Astrocyte of the spinal cord (primary cell): ENCODE measurements at regions not wholly inside any gene's neighbourhood (a gene's known extent, or its start where the extent isn't known, plus 50 kb on each side); places are given as distances from the start of the nearest gene placed in this dataset.

Source experiments
- DNase-seq: peaks from one replicate; pipeline ENCODE4 v3.0.0; 2011; ENCODE audit warnings: low read depth, low spot score
- H3K4me3 ChIP-seq: 2 replicates; pipeline ENCODE4 v1.5.1; 2011; ENCODE audit warnings: low read depth, mild to moderate bottlenecking, low read length, moderate library complexity
- in situ Hi-C: cut with HindIII; loops from 2 replicates; pipeline ENCODE4 v1.10.0; 2017; ENCODE audit warnings: low sequenced_read_pairs
- TF ChIP-seq, protein P1 (sequence below): IDR thresholded peaks from 2 replicates; pipeline ENCODE4 v1.5.1; 2012; ENCODE audit warnings: low read depth, mild to moderate bottlenecking, low read length, inconsistent platforms

DNA sequence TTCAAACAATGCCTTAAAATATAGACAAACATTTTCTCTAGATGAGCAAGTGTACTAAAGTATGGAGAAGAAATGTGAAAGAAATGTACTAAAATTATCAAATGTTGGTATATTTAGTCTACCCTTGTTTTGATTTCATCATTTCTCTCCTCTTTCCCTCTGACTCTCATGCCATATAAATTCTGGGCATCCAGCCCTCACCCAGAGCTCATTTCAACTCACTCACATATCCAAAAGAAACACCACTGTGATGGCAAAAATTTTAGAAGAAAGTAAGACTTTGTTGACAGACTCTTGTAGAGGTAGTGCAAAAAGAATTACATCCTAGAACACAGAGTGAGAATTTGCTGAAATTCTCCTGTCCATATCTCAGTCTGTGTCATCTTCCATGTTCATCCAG is 377.8 kb upstream of the SUCLG2 start:
- TF ChIP-seq, protein P1, sequence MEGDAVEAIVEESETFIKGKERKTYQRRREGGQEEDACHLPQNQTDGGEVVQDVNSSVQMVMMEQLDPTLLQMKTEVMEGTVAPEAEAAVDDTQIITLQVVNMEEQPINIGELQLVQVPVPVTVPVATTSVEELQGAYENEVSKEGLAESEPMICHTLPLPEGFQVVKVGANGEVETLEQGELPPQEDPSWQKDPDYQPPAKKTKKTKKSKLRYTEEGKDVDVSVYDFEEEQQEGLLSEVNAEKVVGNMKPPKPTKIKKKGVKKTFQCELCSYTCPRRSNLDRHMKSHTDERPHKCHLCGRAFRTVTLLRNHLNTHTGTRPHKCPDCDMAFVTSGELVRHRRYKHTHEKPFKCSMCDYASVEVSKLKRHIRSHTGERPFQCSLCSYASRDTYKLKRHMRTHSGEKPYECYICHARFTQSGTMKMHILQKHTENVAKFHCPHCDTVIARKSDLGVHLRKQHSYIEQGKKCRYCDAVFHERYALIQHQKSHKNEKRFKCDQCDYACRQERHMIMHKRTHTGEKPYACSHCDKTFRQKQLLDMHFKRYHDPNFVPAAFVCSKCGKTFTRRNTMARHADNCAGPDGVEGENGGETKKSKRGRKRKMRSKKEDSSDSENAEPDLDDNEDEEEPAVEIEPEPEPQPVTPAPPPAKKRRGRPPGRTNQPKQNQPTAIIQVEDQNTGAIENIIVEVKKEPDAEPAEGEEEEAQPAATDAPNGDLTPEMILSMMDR = no peak
- no peak for DNase-seq
- in situ Hi-C loops = no loop called here
- H3K4me3 ChIP-seq = no peak overlapping the region

DNA sequence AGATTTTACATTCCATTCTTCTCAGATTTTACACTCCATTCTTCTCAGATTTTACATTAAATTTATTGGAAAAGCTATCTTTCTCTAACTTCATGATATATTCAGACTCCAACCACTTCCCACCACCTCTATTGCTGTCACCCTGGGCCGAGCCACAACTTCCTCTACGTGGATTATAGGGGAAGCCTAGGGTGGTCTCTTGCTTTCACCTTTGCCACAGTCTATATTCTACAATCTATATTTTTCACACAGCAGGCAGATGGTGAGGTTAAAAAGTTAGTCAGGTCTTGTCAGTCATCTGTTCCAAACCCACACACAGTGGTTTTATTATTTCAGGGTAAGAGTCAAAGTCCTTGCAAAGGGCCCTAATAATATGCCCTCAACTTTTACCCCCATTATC is 370.8 kb upstream of the SUCLG2 start:
- no peak for DNase-seq
- H3K4me3 ChIP-seq = no peak overlapping the region
- TF ChIP-seq, protein P1 = no peak
- in situ Hi-C loops = no loop called here

DNA sequence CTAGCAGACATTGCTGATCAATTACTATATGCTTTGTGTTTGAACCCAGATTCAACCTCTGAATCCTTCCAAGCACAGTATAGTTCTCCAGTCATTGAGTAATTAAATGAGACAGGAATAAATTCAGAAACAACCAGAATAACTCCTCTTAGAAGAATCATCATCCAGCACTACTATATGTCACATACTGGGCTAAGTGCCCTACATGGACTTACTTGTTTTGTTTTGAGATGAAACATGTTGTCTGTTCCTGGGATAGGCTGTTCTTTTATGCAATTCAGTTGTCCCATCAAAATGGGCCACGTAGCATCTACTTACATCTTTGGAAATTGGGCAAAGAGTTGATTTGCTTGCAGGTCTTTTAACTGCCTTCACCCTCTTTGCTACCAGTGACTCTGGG is 365.5 kb upstream of the SUCLG2 start:
- TF ChIP-seq, protein P1 = no peak
- in situ Hi-C loops = no loop called here

DNA sequence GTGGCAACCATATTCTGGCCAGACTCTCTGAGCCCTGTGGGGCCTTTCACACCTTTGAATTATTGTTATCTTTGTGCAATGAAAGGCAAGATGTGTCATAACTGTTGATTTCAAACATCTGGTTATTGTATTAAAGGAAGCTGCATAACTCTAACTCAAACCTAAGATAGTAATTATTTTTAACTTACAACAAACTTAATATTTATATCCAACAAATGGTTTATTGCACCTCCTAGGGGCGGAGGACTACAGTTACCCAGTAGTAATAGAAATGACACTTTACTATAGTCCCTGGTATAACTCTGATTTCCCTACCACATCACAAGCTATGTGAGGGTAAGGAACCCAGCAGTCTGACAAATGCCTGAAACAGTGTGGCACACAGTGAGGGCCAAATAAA is 363.9 kb upstream of the SUCLG2 start:
- H3K4me3 ChIP-seq = no peak overlapping the region
- TF ChIP-seq, protein P1 = no peak
- in situ Hi-C loops = no loop called here

More for the DNA sequence above, 365.5 kb upstream of the SUCLG2 start:
- H3K4me3 ChIP-seq = no peak overlapping the region
- no peak for DNase-seq

DNA sequence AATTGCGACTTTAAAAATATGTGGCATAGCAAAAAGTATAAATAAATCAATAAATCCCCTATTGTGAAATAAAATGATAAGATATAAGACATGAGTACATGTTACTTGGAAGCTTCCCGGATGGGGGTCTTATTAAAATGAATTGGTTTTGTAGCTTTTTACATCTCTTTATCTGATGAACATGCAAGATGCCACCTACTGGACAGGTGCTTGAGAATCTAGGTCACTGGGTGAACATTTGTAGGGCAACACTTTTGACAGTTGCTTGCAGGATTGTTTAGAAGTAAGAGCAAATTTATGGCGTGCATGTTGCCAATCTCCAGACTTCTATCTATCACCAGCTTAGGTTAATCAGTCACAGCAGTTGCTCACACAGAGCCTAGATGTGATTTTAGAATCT is 362.7 kb upstream of the SUCLG2 start:
- H3K4me3 ChIP-seq = no peak overlapping the region
- DNase-seq = no peak
- in situ Hi-C loops = no loop called here
- TF ChIP-seq, protein P1 = peak; percentile 4

More for the DNA sequence above, 363.9 kb upstream of the SUCLG2 start:
- no peak for DNase-seq

DNA sequence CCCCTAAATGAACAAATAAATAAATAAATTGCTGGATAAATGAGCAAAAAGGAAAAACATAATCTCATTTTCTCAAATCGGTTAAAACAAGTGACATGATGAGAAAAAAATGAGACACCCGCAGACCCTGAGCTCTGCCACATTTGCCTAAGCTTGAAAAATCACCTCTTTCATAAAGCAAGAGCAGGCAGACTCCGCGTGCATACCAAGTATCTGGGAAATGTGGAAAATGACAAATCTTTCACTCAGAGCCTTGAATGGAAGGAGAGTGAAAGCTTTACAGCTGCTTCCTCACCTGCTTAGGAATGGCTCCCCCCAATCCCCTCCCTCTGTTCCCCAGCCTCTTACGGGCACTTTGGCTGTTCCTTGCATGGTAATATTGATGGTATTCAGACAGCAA is 355.5 kb upstream of the SUCLG2 start:
- no peak overlapping the region for H3K4me3 ChIP-seq
- TF ChIP-seq, protein P1 = no peak
- in situ Hi-C loops = no loop called here
- no peak for DNase-seq
